Stimulated activated naive CD8-positive, alpha-beta T cell treated with anti-CD3 and anti-CD28 coated beads, Interleukin-15, Interleukin-2, amounts not matched to agents 100 ng/mL and 50 ng/mL, for 24 hours (primary cell): ENCODE measurements at regions not wholly inside any gene's neighbourhood (a gene's known extent, or its start where the extent isn't known, plus 50 kb on each side); places are given as distances from the start of the nearest gene placed in this dataset.

Experiments
- H3K27ac Mint-ChIP-seq: one replicate; pipeline ENCODE4 v1.8.0; 2021; ENCODE audit warnings: mild to moderate bottlenecking, mixed read lengths
- H3K27me3 Mint-ChIP-seq: one replicate; pipeline ENCODE4 v1.8.0; 2021; ENCODE audit warnings: mixed read lengths
- H3K36me3 Mint-ChIP-seq: one replicate; pipeline ENCODE4 v1.8.0; 2021; ENCODE audit warnings: low read depth, mixed read lengths
- H3K4me1 Mint-ChIP-seq: one replicate; pipeline ENCODE4 v1.8.0; 2021; ENCODE audit warnings: low read depth, mixed read lengths
- H3K4me3 Mint-ChIP-seq: one replicate; pipeline ENCODE4 v1.8.0; 2021; ENCODE audit warnings: mild to moderate bottlenecking, mixed read lengths
- H3K9me3 Mint-ChIP-seq: one replicate; pipeline ENCODE4 v1.8.0; 2021; ENCODE audit warnings: mixed read lengths

- Mint-ChIP-seq H3K4me1 (no peaks in the 10 kb centered on the region), H3K36me3 (no peaks in the 10 kb centered on the region), H3K9me3 (peaks cover 4% of the 10 kb centered on the region), H3K27me3 (peaks cover 10% of the 10 kb centered on the region), H3K27ac (no peak overlapping the region), H3K4me3 (no peak overlapping the region)
Measured at GRCh38 chr2:126558029-126558428, 97.9 kb upstream of the GYPC start.

DNA sequence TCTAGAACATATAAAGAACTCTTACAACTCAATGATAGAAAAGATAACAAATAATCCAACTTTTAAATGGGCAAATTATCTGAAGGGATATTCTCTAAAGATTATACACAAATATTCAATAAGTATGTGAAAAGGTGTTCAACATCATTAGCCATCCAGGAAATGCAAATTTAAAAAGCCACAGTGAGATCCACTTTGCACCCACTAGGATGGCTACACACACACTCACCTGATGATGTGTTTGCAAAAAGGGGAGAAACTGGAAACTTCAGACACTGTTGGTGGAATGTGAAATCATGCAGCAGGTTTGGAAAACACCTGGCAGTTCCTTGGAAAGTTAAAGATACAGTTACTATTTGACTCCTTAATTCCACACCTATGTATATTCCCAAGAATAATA lies 87.2 kb upstream of the GYPC start:
- Mint-ChIP-seq H3K4me3 (no peak overlapping the region), H3K27me3 (no peaks in the 10 kb centered on the region), H3K27ac (no peak overlapping the region), H3K9me3 (no peaks in the 10 kb centered on the region), H3K4me1 (peaks cover 5% of the 10 kb centered on the region), H3K36me3 (no peaks in the 10 kb centered on the region)

GRCh38 chr2:126571403-126571802 lies 84.6 kb upstream of the GYPC start:
- no peaks in the 10 kb centered on the region for H3K9me3 Mint-ChIP-seq
- no peaks in the 10 kb centered on the region for H3K27me3 Mint-ChIP-seq
- H3K27ac Mint-ChIP-seq = no peak overlapping the region
- no peak overlapping the region for H3K4me3 Mint-ChIP-seq
- H3K36me3 Mint-ChIP-seq = no peaks in the 10 kb centered on the region
- peaks cover 5% of the 10 kb centered on the region for H3K4me1 Mint-ChIP-seq

GRCh38 chr2:126575631-126576030 lies 80.3 kb upstream of the GYPC start:
- Mint-ChIP-seq H3K36me3 (no peaks in the 10 kb centered on the region), H3K9me3 (no peaks in the 10 kb centered on the region), H3K4me3 (no peak overlapping the region), H3K4me1 (no peaks in the 10 kb centered on the region), H3K27me3 (no peaks in the 10 kb centered on the region), H3K27ac (no peak overlapping the region)

DNA sequence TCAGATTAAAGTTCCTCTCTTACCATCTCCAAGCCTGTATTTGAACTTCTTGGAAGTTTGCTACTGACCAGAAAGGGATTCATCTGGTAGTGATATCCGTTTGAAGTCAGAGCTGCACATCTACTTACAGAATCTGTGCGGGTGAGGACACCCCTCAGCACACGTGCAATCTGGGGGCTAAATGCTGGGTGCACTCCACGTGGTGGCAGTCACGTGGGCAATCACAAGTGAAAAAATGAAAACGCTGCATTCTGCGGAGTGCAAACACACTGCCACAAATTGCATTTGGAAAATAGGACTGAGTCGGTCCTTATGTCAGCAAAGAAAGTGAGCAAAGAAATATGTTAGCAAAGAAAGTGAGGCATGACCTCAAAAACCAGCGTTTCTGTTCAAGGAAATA lies 76.1 kb upstream of the GYPC start:
- Mint-ChIP-seq H3K27ac (no peak overlapping the region), H3K9me3 (no peaks in the 10 kb centered on the region), H3K4me1 (no peaks in the 10 kb centered on the region), H3K36me3 (no peaks in the 10 kb centered on the region), H3K27me3 (no peaks in the 10 kb centered on the region), H3K4me3 (no peak overlapping the region)

- Mint-ChIP-seq H3K36me3 (no peaks in the 10 kb centered on the region), H3K9me3 (no peaks in the 10 kb centered on the region), H3K4me1 (no peaks in the 10 kb centered on the region), H3K4me3 (no peak overlapping the region), H3K27me3 (peaks cover 12% of the 10 kb centered on the region), H3K27ac (no peak overlapping the region)
Measured at GRCh38 chr2:126586317-126586716, 69.6 kb upstream of the GYPC start.

DNA sequence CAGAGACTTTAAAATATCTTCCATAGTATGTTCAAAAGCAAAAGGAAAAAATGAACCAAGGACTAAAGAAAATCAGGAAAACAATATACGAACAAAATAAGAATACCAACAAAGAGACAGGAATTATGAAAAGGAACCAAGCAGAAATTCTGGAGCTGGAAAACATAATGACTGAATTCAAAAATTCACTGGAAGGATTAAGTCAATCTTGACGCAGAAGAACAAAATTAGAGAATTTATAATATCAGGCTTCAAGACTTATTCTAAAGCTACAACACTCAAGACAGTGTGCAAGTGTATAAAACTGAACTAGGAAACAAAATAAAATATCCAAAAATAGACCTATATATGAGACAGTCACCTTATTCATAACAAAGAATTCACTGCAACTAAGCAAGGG lies 56.9 kb upstream of the GYPC start:
- Mint-ChIP-seq H3K4me1 (no peaks in the 10 kb centered on the region), H3K36me3 (peaks cover 11% of the 10 kb centered on the region)

DNA sequence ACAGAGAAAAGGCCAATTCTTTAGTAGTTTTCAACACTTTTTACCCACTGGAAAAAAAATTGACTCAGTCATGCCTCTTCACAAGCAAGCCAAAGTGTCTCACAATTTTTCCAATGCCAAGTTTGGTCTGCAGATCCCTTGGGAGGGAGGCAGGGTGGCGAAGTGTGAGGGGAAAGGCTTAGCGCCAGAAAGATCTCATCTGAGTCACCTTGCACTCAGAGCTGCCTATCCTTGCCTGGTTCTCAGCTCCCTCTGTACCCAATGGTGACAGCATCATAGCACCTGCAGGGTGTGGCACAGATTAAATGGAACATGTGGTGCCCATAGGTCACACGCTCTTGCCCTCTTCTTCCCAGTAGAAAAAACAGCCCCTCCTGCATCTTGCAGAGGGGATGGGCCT lies 55.2 kb upstream of the GYPC start:
- Mint-ChIP-seq H3K27ac (no peak overlapping the region), H3K27me3 (no peaks in the 10 kb centered on the region), H3K36me3 (peaks cover 24% of the 10 kb centered on the region), H3K4me1 (no peaks in the 10 kb centered on the region), H3K9me3 (peaks cover 37% of the 10 kb centered on the region), H3K4me3 (no peak overlapping the region)

More for the DNA sequence above, 56.9 kb upstream of the GYPC start:
- peaks cover 24% of the 10 kb centered on the region for H3K9me3 Mint-ChIP-seq
- no peak overlapping the region for H3K4me3 Mint-ChIP-seq
- H3K27me3 Mint-ChIP-seq = no peaks in the 10 kb centered on the region
- no peak overlapping the region for H3K27ac Mint-ChIP-seq

DNA sequence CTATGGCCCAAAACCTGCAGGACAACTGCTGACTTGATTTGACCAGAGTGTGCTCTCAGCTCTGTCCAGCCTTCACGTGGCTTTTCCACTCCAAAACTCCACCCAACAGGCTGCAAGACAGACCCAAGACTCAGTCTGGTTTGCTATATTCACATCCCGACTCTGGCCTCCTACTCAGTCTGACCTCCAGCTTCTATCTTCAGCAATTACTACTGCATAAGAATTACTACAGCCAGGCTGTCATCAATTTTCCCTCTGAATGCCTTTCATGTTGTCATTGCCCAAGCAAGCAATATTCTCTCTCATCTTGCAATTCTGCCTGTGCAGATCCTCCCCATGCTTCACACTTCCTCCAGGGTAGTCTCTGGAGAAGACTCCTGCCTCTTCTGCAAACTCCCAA lies 53.6 kb upstream of the GYPC start:
- H3K27me3 Mint-ChIP-seq = no peaks in the 10 kb centered on the region
- peaks cover 41% of the 10 kb centered on the region for H3K9me3 Mint-ChIP-seq
- no peak overlapping the region for H3K27ac Mint-ChIP-seq
- no peaks in the 10 kb centered on the region for H3K4me1 Mint-ChIP-seq
- peaks cover 24% of the 10 kb centered on the region for H3K36me3 Mint-ChIP-seq
- H3K4me3 Mint-ChIP-seq = no peak overlapping the region
